GM23338 (cell line): ENCODE measurements at regions not wholly inside any gene's neighbourhood (a gene's known extent, or its start where the extent isn't known, plus 50 kb on each side); places are given as distances from the start of the nearest gene placed in this dataset.

ENCODE experiments used
- ATAC-seq: fragments of 200-7000 bp; cut with Tn5 transposase; 3 replicates; pipeline ENCODE4 v1.9.1; 2020
- DNase-seq: peaks from one replicate; pipeline ENCODE4 v3.0.0-alpha.2; 2015; ENCODE audit warnings: low spot score
- H2AFZ ChIP-seq: fragments of 200-600 bp; sonication (generic); 2 replicates; pipeline ENCODE4 v1.8.0; 2016; ENCODE audit warnings: antibody characterized with exemption, mild to moderate bottlenecking, moderate library complexity
- H3F3A ChIP-seq: fragments of 200-600 bp; sonication (generic); replicated peaks from 2 replicates; pipeline ENCODE4 v1.8.0; 2017; ENCODE audit warnings: antibody characterized with exemption, mixed run types, low read depth
- H3K27ac ChIP-seq: fragments of 200-600 bp; sonication (generic); 2 replicates; pipeline ENCODE4 v1.6.1; 2016; ENCODE audit warnings: low read depth
- H3K27me3 ChIP-seq: fragments of 200-600 bp; sonication (generic); 2 replicates; pipeline ENCODE4 v1.8.0; 2016; ENCODE audit warnings: mild to moderate bottlenecking, mixed run types, moderate library complexity; ENCODE audit not compliant: insufficient read depth
- H3K36me3 ChIP-seq: fragments of 200-600 bp; sonication (generic); 2 replicates; pipeline ENCODE4 v1.8.0; 2016; ENCODE audit warnings: mild to moderate bottlenecking; ENCODE audit not compliant: insufficient read depth
- H3K4me1 ChIP-seq: fragments of 200-600 bp; sonication (generic); 2 replicates; pipeline ENCODE4 v1.8.0; 2016; ENCODE audit warnings: mild to moderate bottlenecking, moderate library complexity; ENCODE audit not compliant: insufficient read depth
- H3K4me2 ChIP-seq: fragments of 200-600 bp; sonication (generic); 2 replicates; pipeline ENCODE4 v1.7.1; 2017; ENCODE audit warnings: mixed run types
- H3K4me3 ChIP-seq: fragments of 200-600 bp; sonication (generic); 2 replicates; pipeline ENCODE4 v1.6.1; 2016; ENCODE audit warnings: mixed run types
- H3K79me2 ChIP-seq: fragments of 200-600 bp; sonication (generic); replicated peaks from 2 replicates; pipeline ENCODE4 v1.8.0; 2017; ENCODE audit warnings: mild to moderate bottlenecking; ENCODE audit not compliant: insufficient read depth
- H3K9me2 ChIP-seq: fragments of 200-600 bp; sonication (generic); 2 replicates; pipeline ENCODE4 v1.8.0; 2017; ENCODE audit not compliant: insufficient read depth
- H4K20me1 ChIP-seq: fragments of 200-600 bp; sonication (generic); replicated peaks from 2 replicates; pipeline ENCODE4 v1.8.0; 2017; ENCODE audit warnings: mild to moderate bottlenecking; ENCODE audit not compliant: insufficient read depth
- H3K27ac Mint-ChIP-seq: 2 replicates; pipeline ENCODE4 v1.8.0; 2020; ENCODE audit warnings: inconsistent platforms, mild to moderate bottlenecking, moderate library complexity, mixed read lengths
- H3K27me3 Mint-ChIP-seq: 3 replicates; pipeline ENCODE4 v1.8.0; 2022; ENCODE audit warnings: low read depth, mild to moderate bottlenecking, moderate library complexity, mixed read lengths, inconsistent platforms; ENCODE audit not compliant: insufficient read depth, poor library complexity
- H3K36me3 Mint-ChIP-seq: 3 replicates; pipeline ENCODE4 v1.8.0; 2021; ENCODE audit warnings: low read depth, mild to moderate bottlenecking, inconsistent platforms, moderate library complexity, mixed read lengths
- H3K4me1 Mint-ChIP-seq: 3 replicates; pipeline ENCODE4 v1.8.0; 2020; ENCODE audit warnings: mild to moderate bottlenecking, inconsistent platforms, mixed read lengths
- H3K4me3 Mint-ChIP-seq: 3 replicates; pipeline ENCODE4 v1.8.0; 2021; ENCODE audit warnings: moderate library complexity, mild to moderate bottlenecking, inconsistent platforms, mixed read lengths
- H3K9me3 Mint-ChIP-seq: 3 replicates; pipeline ENCODE4 v1.8.0; 2020; ENCODE audit warnings: moderate library complexity, mild to moderate bottlenecking, inconsistent platforms, mixed read lengths
- CREB1 ChIP-seq: fragments of 250-450 bp; sonication (Bioruptor Pico); IDR thresholded peaks from 2 replicates; pipeline ENCODE4 v1.5.0; 2020; ENCODE audit warnings: low read depth, mild to moderate bottlenecking, moderate library complexity
- EZH2 ChIP-seq: fragments of 200-600 bp; sonication (generic); IDR thresholded peaks from one replicate; pipeline ENCODE4 v1.8.0; 2017; ENCODE audit warnings: antibody characterized with exemption, mild to moderate bottlenecking, low read depth; ENCODE audit not compliant: unreplicated experiment
- EZH2phosphoT487 ChIP-seq: fragments of 200-600 bp; sonication (generic); IDR thresholded peaks from one replicate; pipeline ENCODE4 v1.8.1; 2018; ENCODE audit warnings: antibody characterized with exemption; ENCODE audit not compliant: unreplicated experiment
- JUNB ChIP-seq: IDR thresholded peaks from one replicate; pipeline ENCODE4 v1.6.1; 2016; ENCODE audit warnings: antibody characterized with exemption; ENCODE audit not compliant: unreplicated experiment
- NANOG ChIP-seq: IDR thresholded peaks from 2 replicates; pipeline ENCODE4 v1.6.1; 2016; ENCODE audit warnings: antibody characterized with exemption, borderline replicate concordance
- POLR2AphosphoS5 ChIP-seq: IDR thresholded peaks from 2 replicates; pipeline ENCODE4 v1.6.1; 2016; ENCODE audit warnings: antibody characterized with exemption, low read depth
- STAT1 ChIP-seq: IDR thresholded peaks from one replicate; pipeline ENCODE4 v1.6.1; 2016; ENCODE audit warnings: antibody characterized with exemption; ENCODE audit not compliant: unreplicated experiment
- ZNF114 ChIP-seq: fragments of 250-450 bp; sonication (Bioruptor Pico); IDR thresholded peaks from 2 replicates; pipeline ENCODE4 v1.5.0; 2020; ENCODE audit warnings: mild to moderate bottlenecking, moderate library complexity
- ZNF331 ChIP-seq: fragments of 250-450 bp; sonication (Bioruptor Pico); IDR thresholded peaks from 2 replicates; pipeline ENCODE4 v1.5.0; 2020; ENCODE audit warnings: low read depth, mild to moderate bottlenecking, moderate library complexity
- TF ChIP-seq, protein P1 (sequence below), 2 experiments: fragments of 200-600 bp in 1 of 2; sonication (generic) in 1 of 2; conservative IDR thresholded peaks; 2 replicates each; pipeline versions ENCODE4 v1.5.1 to v1.6.1; 2016 to 2017; ENCODE audit warnings: antibody characterized with exemption in 2 of 2, low read depth in 2 of 2, mild to moderate bottlenecking in 2 of 2, moderate library complexity in 1 of 2
- TF ChIP-seq, protein P2 (sequence below): fragments of 250-450 bp; sonication (Bioruptor Pico); IDR thresholded peaks from 2 replicates; pipeline ENCODE4 v1.5.0; 2020; ENCODE audit warnings: mild to moderate bottlenecking, moderate library complexity
- TF ChIP-seq, protein P3 (sequence below): IDR thresholded peaks from one replicate; pipeline ENCODE4 v1.6.1; 2018; ENCODE audit warnings: antibody characterized with exemption; ENCODE audit not compliant: unreplicated experiment
- TF ChIP-seq, protein P4 (sequence below): IDR thresholded peaks from 2 replicates; pipeline ENCODE4 v1.6.1; 2016; ENCODE audit warnings: antibody characterized with exemption

DNA sequence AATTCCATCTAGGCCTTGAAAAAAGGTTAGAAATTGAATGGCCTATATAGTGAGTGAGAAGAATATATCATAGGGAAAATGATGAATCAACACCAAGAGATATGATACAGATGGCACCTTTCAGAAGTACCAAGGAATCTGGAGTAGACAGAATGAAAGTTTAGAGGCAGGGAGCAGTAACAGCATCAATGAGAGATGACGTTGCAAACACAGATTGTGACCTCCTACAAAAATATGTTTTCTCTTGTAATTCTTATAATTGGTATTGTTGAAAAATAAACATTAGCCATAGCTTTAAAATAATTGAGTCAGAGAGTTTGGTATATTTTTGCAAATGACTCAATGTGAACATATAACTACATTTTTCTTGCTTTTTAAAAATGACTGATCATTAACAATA lies 1223.1 kb upstream of the GJE1 start:
- no peaks in the 10 kb centered on the region for H3K36me3 ChIP-seq
- H3K79me2 ChIP-seq, result no peaks in the 10 kb centered on the region
- ATAC-seq, result no peak
- no peak overlapping the region for H2AFZ ChIP-seq
- H3K4me3 Mint-ChIP-seq, result no peak overlapping the region
- DNase-seq, result no peak
- H3K4me1 ChIP-seq, result peaks cover 6% of the 10 kb centered on the region; the same call in 1 of the 2 replicates
- TF ChIP-seq, protein P1, sequence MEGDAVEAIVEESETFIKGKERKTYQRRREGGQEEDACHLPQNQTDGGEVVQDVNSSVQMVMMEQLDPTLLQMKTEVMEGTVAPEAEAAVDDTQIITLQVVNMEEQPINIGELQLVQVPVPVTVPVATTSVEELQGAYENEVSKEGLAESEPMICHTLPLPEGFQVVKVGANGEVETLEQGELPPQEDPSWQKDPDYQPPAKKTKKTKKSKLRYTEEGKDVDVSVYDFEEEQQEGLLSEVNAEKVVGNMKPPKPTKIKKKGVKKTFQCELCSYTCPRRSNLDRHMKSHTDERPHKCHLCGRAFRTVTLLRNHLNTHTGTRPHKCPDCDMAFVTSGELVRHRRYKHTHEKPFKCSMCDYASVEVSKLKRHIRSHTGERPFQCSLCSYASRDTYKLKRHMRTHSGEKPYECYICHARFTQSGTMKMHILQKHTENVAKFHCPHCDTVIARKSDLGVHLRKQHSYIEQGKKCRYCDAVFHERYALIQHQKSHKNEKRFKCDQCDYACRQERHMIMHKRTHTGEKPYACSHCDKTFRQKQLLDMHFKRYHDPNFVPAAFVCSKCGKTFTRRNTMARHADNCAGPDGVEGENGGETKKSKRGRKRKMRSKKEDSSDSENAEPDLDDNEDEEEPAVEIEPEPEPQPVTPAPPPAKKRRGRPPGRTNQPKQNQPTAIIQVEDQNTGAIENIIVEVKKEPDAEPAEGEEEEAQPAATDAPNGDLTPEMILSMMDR (conservative IDR thresholded peaks at IDR 0.05; ENCODE audit: low read depth in 2 of 2), result no peak
- TF ChIP-seq, protein P2, sequence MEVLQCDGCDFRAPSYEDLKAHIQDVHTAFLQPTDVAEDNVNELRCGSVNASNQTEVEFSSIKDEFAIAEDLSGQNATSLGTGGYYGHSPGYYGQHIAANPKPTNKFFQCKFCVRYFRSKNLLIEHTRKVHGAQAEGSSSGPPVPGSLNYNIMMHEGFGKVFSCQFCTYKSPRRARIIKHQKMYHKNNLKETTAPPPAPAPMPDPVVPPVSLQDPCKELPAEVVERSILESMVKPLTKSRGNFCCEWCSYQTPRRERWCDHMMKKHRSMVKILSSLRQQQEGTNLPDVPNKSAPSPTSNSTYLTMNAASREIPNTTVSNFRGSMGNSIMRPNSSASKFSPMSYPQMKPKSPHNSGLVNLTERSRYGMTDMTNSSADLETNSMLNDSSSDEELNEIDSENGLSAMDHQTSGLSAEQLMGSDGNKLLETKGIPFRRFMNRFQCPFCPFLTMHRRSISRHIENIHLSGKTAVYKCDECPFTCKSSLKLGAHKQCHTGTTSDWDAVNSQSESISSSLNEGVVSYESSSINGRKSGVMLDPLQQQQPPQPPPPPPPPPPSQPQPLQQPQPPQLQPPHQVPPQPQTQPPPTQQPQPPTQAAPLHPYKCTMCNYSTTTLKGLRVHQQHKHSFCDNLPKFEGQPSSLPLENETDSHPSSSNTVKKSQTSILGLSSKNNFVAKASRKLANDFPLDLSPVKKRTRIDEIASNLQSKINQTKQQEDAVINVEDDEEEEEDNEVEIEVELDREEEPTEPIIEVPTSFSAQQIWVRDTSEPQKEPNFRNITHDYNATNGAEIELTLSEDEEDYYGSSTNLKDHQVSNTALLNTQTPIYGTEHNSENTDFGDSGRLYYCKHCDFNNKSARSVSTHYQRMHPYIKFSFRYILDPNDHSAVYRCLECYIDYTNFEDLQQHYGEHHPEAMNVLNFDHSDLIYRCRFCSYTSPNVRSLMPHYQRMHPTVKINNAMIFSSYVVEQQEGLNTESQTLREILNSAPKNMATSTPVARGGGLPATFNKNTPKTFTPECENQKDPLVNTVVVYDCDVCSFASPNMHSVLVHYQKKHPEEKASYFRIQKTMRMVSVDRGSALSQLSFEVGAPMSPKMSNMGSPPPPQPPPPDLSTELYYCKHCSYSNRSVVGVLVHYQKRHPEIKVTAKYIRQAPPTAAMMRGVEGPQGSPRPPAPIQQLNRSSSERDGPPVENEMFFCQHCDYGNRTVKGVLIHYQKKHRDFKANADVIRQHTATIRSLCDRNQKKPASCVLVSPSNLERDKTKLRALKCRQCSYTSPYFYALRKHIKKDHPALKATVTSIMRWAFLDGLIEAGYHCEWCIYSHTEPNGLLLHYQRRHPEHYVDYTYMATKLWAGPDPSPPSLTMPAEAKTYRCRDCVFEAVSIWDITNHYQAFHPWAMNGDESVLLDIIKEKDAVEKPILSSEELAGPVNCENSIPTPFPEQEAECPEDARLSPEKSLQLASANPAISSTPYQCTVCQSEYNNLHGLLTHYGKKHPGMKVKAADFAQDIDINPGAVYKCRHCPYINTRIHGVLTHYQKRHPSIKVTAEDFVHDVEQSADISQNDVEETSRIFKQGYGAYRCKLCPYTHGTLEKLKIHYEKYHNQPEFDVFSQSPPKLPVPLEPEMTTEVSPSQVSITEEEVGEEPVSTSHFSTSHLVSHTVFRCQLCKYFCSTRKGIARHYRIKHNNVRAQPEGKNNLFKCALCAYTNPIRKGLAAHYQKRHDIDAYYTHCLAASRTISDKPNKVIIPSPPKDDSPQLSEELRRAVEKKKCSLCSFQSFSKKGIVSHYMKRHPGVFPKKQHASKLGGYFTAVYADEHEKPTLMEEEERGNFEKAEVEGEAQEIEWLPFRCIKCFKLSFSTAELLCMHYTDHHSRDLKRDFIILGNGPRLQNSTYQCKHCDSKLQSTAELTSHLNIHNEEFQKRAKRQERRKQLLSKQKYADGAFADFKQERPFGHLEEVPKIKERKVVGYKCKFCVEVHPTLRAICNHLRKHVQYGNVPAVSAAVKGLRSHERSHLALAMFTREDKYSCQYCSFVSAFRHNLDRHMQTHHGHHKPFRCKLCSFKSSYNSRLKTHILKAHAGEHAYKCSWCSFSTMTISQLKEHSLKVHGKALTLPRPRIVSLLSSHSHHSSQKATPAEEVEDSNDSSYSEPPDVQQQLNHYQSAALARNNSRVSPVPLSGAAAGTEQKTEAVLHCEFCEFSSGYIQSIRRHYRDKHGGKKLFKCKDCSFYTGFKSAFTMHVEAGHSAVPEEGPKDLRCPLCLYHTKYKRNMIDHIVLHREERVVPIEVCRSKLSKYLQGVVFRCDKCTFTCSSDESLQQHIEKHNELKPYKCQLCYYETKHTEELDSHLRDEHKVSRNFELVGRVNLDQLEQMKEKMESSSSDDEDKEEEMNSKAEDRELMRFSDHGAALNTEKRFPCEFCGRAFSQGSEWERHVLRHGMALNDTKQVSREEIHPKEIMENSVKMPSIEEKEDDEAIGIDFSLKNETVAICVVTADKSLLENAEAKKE (CRISPR knock-in tag), result no peak
- no peak for TF ChIP-seq STAT1
- no peak for TF ChIP-seq NANOG
- TF ChIP-seq CREB1 (CRISPR knock-in tag), result no peak
- TF ChIP-seq EZH2, result no peak
- TF ChIP-seq JUNB, result no peak
- TF ChIP-seq EZH2phosphoT487, result no peak
- no peak for TF ChIP-seq POLR2AphosphoS5
- TF ChIP-seq, protein P3, sequence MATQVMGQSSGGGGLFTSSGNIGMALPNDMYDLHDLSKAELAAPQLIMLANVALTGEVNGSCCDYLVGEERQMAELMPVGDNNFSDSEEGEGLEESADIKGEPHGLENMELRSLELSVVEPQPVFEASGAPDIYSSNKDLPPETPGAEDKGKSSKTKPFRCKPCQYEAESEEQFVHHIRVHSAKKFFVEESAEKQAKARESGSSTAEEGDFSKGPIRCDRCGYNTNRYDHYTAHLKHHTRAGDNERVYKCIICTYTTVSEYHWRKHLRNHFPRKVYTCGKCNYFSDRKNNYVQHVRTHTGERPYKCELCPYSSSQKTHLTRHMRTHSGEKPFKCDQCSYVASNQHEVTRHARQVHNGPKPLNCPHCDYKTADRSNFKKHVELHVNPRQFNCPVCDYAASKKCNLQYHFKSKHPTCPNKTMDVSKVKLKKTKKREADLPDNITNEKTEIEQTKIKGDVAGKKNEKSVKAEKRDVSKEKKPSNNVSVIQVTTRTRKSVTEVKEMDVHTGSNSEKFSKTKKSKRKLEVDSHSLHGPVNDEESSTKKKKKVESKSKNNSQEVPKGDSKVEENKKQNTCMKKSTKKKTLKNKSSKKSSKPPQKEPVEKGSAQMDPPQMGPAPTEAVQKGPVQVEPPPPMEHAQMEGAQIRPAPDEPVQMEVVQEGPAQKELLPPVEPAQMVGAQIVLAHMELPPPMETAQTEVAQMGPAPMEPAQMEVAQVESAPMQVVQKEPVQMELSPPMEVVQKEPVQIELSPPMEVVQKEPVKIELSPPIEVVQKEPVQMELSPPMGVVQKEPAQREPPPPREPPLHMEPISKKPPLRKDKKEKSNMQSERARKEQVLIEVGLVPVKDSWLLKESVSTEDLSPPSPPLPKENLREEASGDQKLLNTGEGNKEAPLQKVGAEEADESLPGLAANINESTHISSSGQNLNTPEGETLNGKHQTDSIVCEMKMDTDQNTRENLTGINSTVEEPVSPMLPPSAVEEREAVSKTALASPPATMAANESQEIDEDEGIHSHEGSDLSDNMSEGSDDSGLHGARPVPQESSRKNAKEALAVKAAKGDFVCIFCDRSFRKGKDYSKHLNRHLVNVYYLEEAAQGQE, result no peak
- TF ChIP-seq ZNF114 (CRISPR knock-in tag), result no peak
- TF ChIP-seq, protein P4, sequence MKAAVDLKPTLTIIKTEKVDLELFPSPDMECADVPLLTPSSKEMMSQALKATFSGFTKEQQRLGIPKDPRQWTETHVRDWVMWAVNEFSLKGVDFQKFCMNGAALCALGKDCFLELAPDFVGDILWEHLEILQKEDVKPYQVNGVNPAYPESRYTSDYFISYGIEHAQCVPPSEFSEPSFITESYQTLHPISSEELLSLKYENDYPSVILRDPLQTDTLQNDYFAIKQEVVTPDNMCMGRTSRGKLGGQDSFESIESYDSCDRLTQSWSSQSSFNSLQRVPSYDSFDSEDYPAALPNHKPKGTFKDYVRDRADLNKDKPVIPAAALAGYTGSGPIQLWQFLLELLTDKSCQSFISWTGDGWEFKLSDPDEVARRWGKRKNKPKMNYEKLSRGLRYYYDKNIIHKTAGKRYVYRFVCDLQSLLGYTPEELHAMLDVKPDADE, result no peak
- no peak for TF ChIP-seq ZNF331 (CRISPR knock-in tag)
- no peaks in the 10 kb centered on the region for H4K20me1 ChIP-seq
- H3K4me2 ChIP-seq, result no peak overlapping the region
- no peak overlapping the region for H3K27ac ChIP-seq
- no peaks in the 10 kb centered on the region for H3K27me3 Mint-ChIP-seq
- peaks cover 11% of the 10 kb centered on the region for H3K9me3 Mint-ChIP-seq
- peaks cover 14% of the 10 kb centered on the region for H3K36me3 Mint-ChIP-seq
- no peaks in the 10 kb centered on the region for H3F3A ChIP-seq
- H3K4me1 Mint-ChIP-seq, result peaks cover 4% of the 10 kb centered on the region; the same call in 1 of the 3 replicates
- no peaks in the 10 kb centered on the region; the same call in 1 of the 2 replicates for H3K9me2 ChIP-seq
- no peaks in the 10 kb centered on the region for H3K27me3 ChIP-seq
- H3K4me3 ChIP-seq, result no peak overlapping the region
- H3K27ac Mint-ChIP-seq, result no peak overlapping the region
